H1 (cell line): ENCODE measurements at regions not wholly inside any gene's neighbourhood (a gene's known extent, or its start where the extent isn't known, plus 50 kb on each side); places are given as distances from the start of the nearest gene placed in this dataset.

Experiments
- CTCF ChIA-PET: fragments of 300-600 bp; sonication (Branson Sonifier 250); formaldehyde crosslinking; loops from one replicate; lab custom pipeline; 2021; ENCODE audit not compliant: partially characterized antibody; lab: Charles Lee
- POLR2A ChIA-PET: fragments of 300-600 bp; sonication (Branson Sonifier 250); formaldehyde crosslinking; loops from one replicate; lab custom pipeline; 2021; ENCODE audit warnings: inconsistent platforms; ENCODE audit not compliant: partially characterized antibody; lab: Charles Lee
- DNase-seq, 2 experiments: peaks; one replicate each; pipeline versions ENCODE4 v3.0.0 to v3.0.0-alpha.2; 2010 to 2022; ENCODE audit warnings: low spot score in 2 of 2, low read depth in 1 of 2, mixed read lengths in 1 of 2
- FAIRE-seq: peaks from 2 replicates; lab custom pipeline; 2011; peaks lifted over from hg19 to GRCh38; lab: Jason Lieb, UNC
- H2AFZ ChIP-seq: 2 replicates; pipeline ENCODE4 v1.8.1; 2012; ENCODE audit warnings: low read length, inconsistent platforms
- H2AK5ac ChIP-seq: 2 replicates; pipeline ENCODE4 v1.6.1; 2013; ENCODE audit warnings: low read depth, low read length
- H2BK120ac ChIP-seq: replicated peaks from 2 replicates; pipeline ENCODE3; 2013; ENCODE audit warnings: low read depth, low read length, inconsistent platforms
- H2BK12ac ChIP-seq: 2 replicates; pipeline ENCODE4 v1.6.1; 2013; ENCODE audit warnings: low read depth, low read length
- H2BK15ac ChIP-seq: 2 replicates; pipeline ENCODE4 v1.6.1; 2013; ENCODE audit warnings: low read length
- H2BK20ac ChIP-seq: 2 replicates; pipeline ENCODE4 v1.6.1; 2013; ENCODE audit warnings: low read length
- H2BK5ac ChIP-seq: 2 replicates; pipeline ENCODE4 v1.6.1; 2013; ENCODE audit warnings: low read depth, low read length
- H3K14ac ChIP-seq: 2 replicates; pipeline ENCODE4 v1.6.1; 2013; ENCODE audit warnings: inconsistent platforms; ENCODE audit not compliant: insufficient read length
- H3K18ac ChIP-seq: 2 replicates; pipeline ENCODE4 v1.6.1; 2013; ENCODE audit warnings: low read length; ENCODE audit errors: extremely low read depth
- H3K23ac ChIP-seq: 2 replicates; pipeline ENCODE4 v1.6.1; 2013; ENCODE audit warnings: inconsistent platforms; ENCODE audit not compliant: insufficient read length
- H3K23me2 ChIP-seq: 2 replicates; pipeline ENCODE4 v1.6.1; 2013; ENCODE audit warnings: low read depth, low read length
- H3K27ac ChIP-seq: 2 replicates; pipeline ENCODE4 v1.6.1; 2011; ENCODE audit warnings: low read depth, low read length, inconsistent platforms
- H3K27me3 ChIP-seq, 4 experiments: replicated peaks in 1 of 4; 1 replicate in 1 of 4; 2 replicates in 3 of 4; pipeline versions ENCODE4 v1.6.1 to v1.8.1; 2011 to 2013; ENCODE audit warnings: low read length in 3 of 4, mild to moderate bottlenecking in 3 of 4, inconsistent platforms in 2 of 4, mixed read lengths in 2 of 4, moderate library complexity in 1 of 4; ENCODE audit not compliant: control insufficient read depth in 3 of 4, insufficient read depth in 3 of 4; ENCODE audit errors: extremely low read depth in 1 of 4
- H3K36me3 ChIP-seq, 4 experiments: 2 replicates each; pipeline versions ENCODE4 v1.6.1 to v1.8.1; 2011 to 2013; ENCODE audit warnings: mild to moderate bottlenecking in 4 of 4, low read length in 3 of 4, moderate library complexity in 2 of 4, control low read depth in 1 of 4, inconsistent platforms in 1 of 4; ENCODE audit not compliant: insufficient read depth in 4 of 4, control insufficient read depth in 2 of 4
- H3K4ac ChIP-seq: replicated peaks from 2 replicates; pipeline ENCODE3; 2013; ENCODE audit warnings: low read length, low read depth, mixed read lengths, inconsistent platforms; ENCODE audit not compliant: insufficient read length
- H3K4me1 ChIP-seq, 4 experiments: replicated peaks in 1 of 4; 1 replicate in 1 of 4; 2 replicates in 3 of 4; pipeline versions ENCODE4 v1.6.1 to v1.8.1; 2011 to 2013; ENCODE audit warnings: low read length in 3 of 4, inconsistent platforms in 2 of 4, mixed read lengths in 1 of 4; ENCODE audit not compliant: insufficient read depth in 4 of 4, control insufficient read depth in 3 of 4
- H3K4me2 ChIP-seq, 2 experiments: 2 replicates each; pipeline versions ENCODE4 v1.6.1 to v1.8.1; 2011 to 2013; ENCODE audit warnings: low read depth in 2 of 2, low read length in 2 of 2, control low read depth in 1 of 2, inconsistent platforms in 1 of 2, mild to moderate bottlenecking in 1 of 2; ENCODE audit not compliant: insufficient read depth in 1 of 2
- H3K4me3 ChIP-seq, 4 experiments: fragments of 200-600, 300-600 bp in 1 of 4; sonication (generic), shearing (Covaris generic), sonication (Bioruptor Twin) in 1 of 4; 2 replicates each; pipeline versions ENCODE4 v1.5.1 to v1.8.1; 2011 to 2016; ENCODE audit warnings: low read length in 4 of 4, low read depth in 3 of 4, control low read depth in 2 of 4, inconsistent platforms in 2 of 4, mild to moderate bottlenecking in 2 of 4, mixed read lengths in 1 of 4, moderate library complexity in 1 of 4; ENCODE audit not compliant: insufficient read depth in 2 of 4; ENCODE audit errors: extremely low read depth in 1 of 4
- H3K56ac ChIP-seq: replicated peaks from 2 replicates; pipeline ENCODE3; 2013; ENCODE audit warnings: low read depth, mild to moderate bottlenecking, mixed read lengths, low read length, inconsistent platforms; ENCODE audit not compliant: insufficient read length
- H3K79me1 ChIP-seq: 2 replicates; pipeline ENCODE4 v1.6.1; 2013; ENCODE audit warnings: low read depth, low read length, control low read depth
- H3K79me2 ChIP-seq, 2 experiments: 2 replicates each; pipeline versions ENCODE4 v1.6.1 to v1.8.1; 2012 to 2013; ENCODE audit warnings: low read length in 2 of 2, mild to moderate bottlenecking in 2 of 2, inconsistent platforms in 1 of 2; ENCODE audit not compliant: insufficient read depth in 2 of 2, control insufficient read depth in 1 of 2
- H3K9ac ChIP-seq, 4 experiments: replicated peaks in 1 of 4; 1 replicate in 1 of 4; 2 replicates in 3 of 4; pipeline versions ENCODE4 v1.6.1 to v1.8.1; 2011 to 2013; ENCODE audit warnings: low read depth in 3 of 4, low read length in 3 of 4, control low read depth in 2 of 4, mild to moderate bottlenecking in 2 of 4, moderate library complexity in 2 of 4, inconsistent platforms in 1 of 4; ENCODE audit errors: extremely low read depth in 1 of 4
- H3K9me3 ChIP-seq, 2 experiments: 2 replicates each; pipeline versions ENCODE4 v1.6.1 to v1.8.1; 2012 to 2013; ENCODE audit warnings: mild to moderate bottlenecking in 2 of 2, moderate library complexity in 2 of 2, control low read depth in 1 of 2, inconsistent platforms in 1 of 2, low read depth in 1 of 2, low read length in 1 of 2, mixed read lengths in 1 of 2; ENCODE audit not compliant: insufficient read depth in 2 of 2
- H4K20me1 ChIP-seq, 2 experiments: replicated peaks in 1 of 2; 2 replicates each; pipeline versions ENCODE3 to v1.8.1; 2011 to 2013; ENCODE audit warnings: inconsistent platforms in 2 of 2, low read length in 2 of 2, mild to moderate bottlenecking in 1 of 2; ENCODE audit not compliant: insufficient read depth in 2 of 2, control insufficient read depth in 1 of 2
- H4K5ac ChIP-seq: 2 replicates; pipeline ENCODE4 v1.6.1; 2013; ENCODE audit warnings: low read length, low read depth, mixed read lengths, inconsistent platforms; ENCODE audit not compliant: insufficient read length
- H4K8ac ChIP-seq: 2 replicates; pipeline ENCODE4 v1.8.0; 2013; ENCODE audit warnings: mild to moderate bottlenecking, moderate library complexity, low read length, inconsistent platforms; ENCODE audit not compliant: insufficient read depth; ENCODE audit errors: extremely low read depth
- H4K91ac ChIP-seq: replicated peaks from 2 replicates; pipeline ENCODE3; 2013; ENCODE audit warnings: low read length, mixed read lengths, inconsistent platforms; ENCODE audit not compliant: insufficient read length
- BACH1 ChIP-seq: IDR thresholded peaks from 2 replicates; pipeline ENCODE4 v1.6.1; 2012; ENCODE audit warnings: low read length, improper control_type of control experiment
- BRCA1 ChIP-seq: IDR thresholded peaks from 2 replicates; pipeline ENCODE4 v1.6.1; 2012; ENCODE audit warnings: low read depth, low read length, improper control_type of control experiment
- CBX5 ChIP-seq: fragments of 300-800, 300-1000 bp; sonication (generic); IDR thresholded peaks from 2 replicates; pipeline ENCODE4 v1.7.1; 2016; ENCODE audit warnings: antibody characterized with exemption, low read length, low read depth
- CBX8 ChIP-seq: fragments of 300-800, 300-1000 bp; sonication (generic); IDR thresholded peaks from 2 replicates; pipeline ENCODE4 v1.7.1; 2016; ENCODE audit warnings: low read depth, low read length, borderline replicate concordance
- CHD1 ChIP-seq: IDR thresholded peaks from 2 replicates; pipeline ENCODE4 v1.6.1; 2012; ENCODE audit warnings: low read depth, low read length, improper control_type of control experiment
- NRF1 ChIP-seq: IDR thresholded peaks from 2 replicates; pipeline ENCODE4 v1.6.1; 2011; ENCODE audit warnings: mild to moderate bottlenecking, low read depth, low read length, improper control_type of control experiment
- PHF8 ChIP-seq: fragments of 200-600 bp; sonication (generic); conservative IDR thresholded peaks from 2 replicates; pipeline ENCODE4 v1.7.1; 2012; ENCODE audit warnings: low read depth, mild to moderate bottlenecking, inconsistent platforms, low read length, moderate library complexity
- WGBS, 2 experiments: shearing (Covaris generic) in 1 of 2; methylation state at CpG; one replicate each; pipeline versions ENCODE4 v1.1.6 to v1.1.7; 2013 to 2015; ENCODE audit warnings: low lambda C conversion rate in 2 of 2, mixed read lengths in 2 of 2, inconsistent platforms in 1 of 2, low coverage in 1 of 2, missing lambda C conversion rate in 1 of 2; ENCODE audit not compliant: insufficient replicate concordance in 2 of 2, insufficient coverage in 1 of 2, insufficient read length in 1 of 2; ENCODE audit errors: extremely low coverage in 1 of 2, missing lambda C conversion rate in 1 of 2; 5-methylcytosine and 5-hydroxymethylcytosine counted together

GRCh38 chr21:20270365-20271055 lies 727.7 kb upstream of the NCAM2 start:
- H3K27ac ChIP-seq, result no peak overlapping the region
- no peak for FAIRE-seq
- POLR2A ChIA-PET, result interaction anchor here (0.6 kb wide), 1 partner anchor 11 kb away, joined by 3 read pairs; no protein-coding TSS in a partner anchor
- 0 out of 4 replicates have a peak, but pooled peaks cover 0 to 4% of the 10 kb centered on the region in 2 experiments for H3K9me3 ChIP-seq
- no peaks in the 10 kb centered on the region for H3K79me2 ChIP-seq
- H2BK12ac ChIP-seq, result no peak overlapping the region
- no peak overlapping the region for H4K8ac ChIP-seq
- H3K4me3 ChIP-seq, result no peak overlapping the region
- no peak overlapping the region for H3K23ac ChIP-seq
- no peak overlapping the region for H2BK5ac ChIP-seq
- H3K14ac ChIP-seq, result no peak overlapping the region
- H3K79me1 ChIP-seq, result no peaks in the 10 kb centered on the region
- H3K4me2 ChIP-seq, result no peak overlapping the region
- DNase-seq, result no peak
- H2BK20ac ChIP-seq, result no peak overlapping the region
- peaks cover 0 to 6% (median 0%) of the 10 kb centered on the region in 4 experiments; a peak in 1 of 7 replicates for H3K4me1 ChIP-seq
- CTCF ChIA-PET, result no interaction called here
- no peaks in the 10 kb centered on the region for H4K20me1 ChIP-seq
- TF ChIP-seq CHD1 (no peak), NRF1 (no peak), CBX5 (no peak), PHF8 (no peak), BACH1 (no peak), BRCA1 (no peak), CBX8 (no peak)
- no peaks in the 10 kb centered on the region; the same call in 1 of the 2 replicates for H3K23me2 ChIP-seq
- H3K9ac ChIP-seq, result no peak overlapping the region
- no peak overlapping the region for H2AK5ac ChIP-seq
- 95% methylated on average over 11 of the region's 11 CpGs; no CpG with 5 or more reads in 1 of the 2 experiments for WGBS, 2 experiments
- H2AFZ ChIP-seq, result no peak overlapping the region
- H3K18ac ChIP-seq, result no peak overlapping the region
- no peak overlapping the region for H4K5ac ChIP-seq
- H3K4ac ChIP-seq, result no peak overlapping the region
- H4K91ac ChIP-seq, result no peak overlapping the region
- H3K36me3 ChIP-seq, result no peaks in the 10 kb centered on the region
- no peaks in the 10 kb centered on the region for H3K27me3 ChIP-seq
- no peak overlapping the region for H2BK120ac ChIP-seq
- no peak overlapping the region for H2BK15ac ChIP-seq
- H3K56ac ChIP-seq, result no peak overlapping the region
